ENCODE measurements at regions not wholly inside any gene's neighbourhood (a gene's known extent, or its start where the extent isn't known, plus 50 kb on each side); places are given as distances from the start of the nearest gene placed in this dataset.
A peak's percentile ranks its signal among the peaks of the same experiment; 100 is the strongest.

- TF ChIP-seq CTCF (IDR thresholded peaks at IDR 0.05; ENCODE audit: low read depth, low read length), result no peak
- no peaks in the 10 kb centered on the region for H3K36me3 ChIP-seq
- H3K27ac ChIP-seq, result no peak overlapping the region
- no peaks in the 10 kb centered on the region for H3K9me3 ChIP-seq (ENCODE audit: low read depth)
- H3K27me3 ChIP-seq, result no peaks in the 10 kb centered on the region
- H3K4me1 ChIP-seq (ENCODE audit: low read depth), result peaks cover 4% of the 10 kb centered on the region
- no peak overlapping the region for H3K4me3 ChIP-seq
- peak in 1 of 2 donors; percentile 34 for DNase-seq (ENCODE audit: low read depth in 1 of 2, low spot score in 1 of 2)
Measured at GRCh38 chr13:105089858-105090643, 1445.4 kb downstream of the EFNB2 start.

- no peak overlapping the region for H3K4me3 ChIP-seq
- no peaks in the 10 kb centered on the region for H3K27me3 ChIP-seq
- H3K4me1 ChIP-seq (ENCODE audit: low read depth), result peaks cover 4% of the 10 kb centered on the region
- H3K27ac ChIP-seq, result peak overlapping the region; percentile 31
- H3K36me3 ChIP-seq, result no peaks in the 10 kb centered on the region
- peak in 1 of 2 donors; percentile 52 for DNase-seq (ENCODE audit: low read depth in 1 of 2, low spot score in 1 of 2)
- no peak for TF ChIP-seq CTCF (IDR thresholded peaks at IDR 0.05; ENCODE audit: low read depth, low read length)
- H3K9me3 ChIP-seq (ENCODE audit: low read depth), result no peaks in the 10 kb centered on the region
Measured at GRCh38 chr13:105087945-105088344, 1447.5 kb downstream of the EFNB2 start.

- Histone ChIP-seq H3K4me1 (ENCODE audit: low read depth) (peaks cover 4% of the 10 kb centered on the region), H3K9me3 (ENCODE audit: low read depth) (no peaks in the 10 kb centered on the region), H3K27me3 (no peaks in the 10 kb centered on the region), H3K4me3 (no peak overlapping the region), H3K36me3 (no peaks in the 10 kb centered on the region), H3K27ac (no peak overlapping the region)
- no peak for TF ChIP-seq CTCF (IDR thresholded peaks at IDR 0.05; ENCODE audit: low read depth, low read length)
- DNase-seq (ENCODE audit: low read depth in 1 of 2, low spot score in 1 of 2), result no peak
Measured at GRCh38 chr13:105084931-105085330, 1450.5 kb downstream of the EFNB2 start.

- Histone ChIP-seq H3K27me3 (no peaks in the 10 kb centered on the region), H3K9me3 (ENCODE audit: low read depth) (no peaks in the 10 kb centered on the region), H3K27ac (no peak overlapping the region), H3K36me3 (no peaks in the 10 kb centered on the region), H3K4me1 (ENCODE audit: low read depth) (peaks cover 4% of the 10 kb centered on the region), H3K4me3 (no peak overlapping the region)
- TF ChIP-seq CTCF (IDR thresholded peaks at IDR 0.05; ENCODE audit: low read depth, low read length), result no peak
- no peak for DNase-seq (ENCODE audit: low read depth in 1 of 2, low spot score in 1 of 2)
Measured at GRCh38 chr13:105083992-105084391, 1451.5 kb downstream of the EFNB2 start.

- no peak overlapping the region for H3K27ac ChIP-seq
- H3K36me3 ChIP-seq, result no peaks in the 10 kb centered on the region
- TF ChIP-seq CTCF (IDR thresholded peaks at IDR 0.05; ENCODE audit: low read depth, low read length), result no peak
- H3K4me3 ChIP-seq, result no peak overlapping the region
- no peaks in the 10 kb centered on the region for H3K4me1 ChIP-seq (ENCODE audit: low read depth)
- no peak for DNase-seq (ENCODE audit: low read depth in 1 of 2, low spot score in 1 of 2)
- no peaks in the 10 kb centered on the region for H3K27me3 ChIP-seq
- no peaks in the 10 kb centered on the region for H3K9me3 ChIP-seq (ENCODE audit: low read depth)
Measured at GRCh38 chr13:105074755-105075154, 1460.7 kb downstream of the EFNB2 start.

Data from cardiac muscle cell (in vitro differentiated cells and primary cell).